Subcutaneous abdominal adipose tissue (tissue), 5 donors: ENCODE measurements at regions not wholly inside any gene's neighbourhood (a gene's known extent, or its start where the extent isn't known, plus 50 kb on each side); places are given as distances from the start of the nearest gene placed in this dataset.
"Not testable (repeated sequence)": the region's sequence is repeated elsewhere in the genome, so short reads cannot be mapped to it uniquely, and the experiment has no call there.

Experiments
- H3K27ac ChIP-seq: one replicate; pipeline ENCODE4 v1.7.0; 2013; ENCODE audit warnings: low read depth, mild to moderate bottlenecking, inconsistent platforms, low read length, moderate library complexity
- H3K27me3 ChIP-seq, 5 donors: one replicate each; pipeline ENCODE4 v1.7.0; 2013; ENCODE audit warnings: low read length in 5 of 5, inconsistent platforms in 1 of 5; ENCODE audit not compliant: control insufficient read depth in 5 of 5, insufficient read depth in 4 of 5
- H3K36me3 ChIP-seq, 5 donors: one replicate each; pipeline ENCODE4 v1.7.0; 2013; ENCODE audit warnings: low read length in 5 of 5; ENCODE audit not compliant: control insufficient read depth in 5 of 5, insufficient read depth in 5 of 5
- H3K4me1 ChIP-seq, 5 donors: one replicate each; pipeline ENCODE4 v1.7.0; 2013; ENCODE audit warnings: low read length in 5 of 5, mild to moderate bottlenecking in 3 of 5, moderate library complexity in 1 of 5; ENCODE audit not compliant: control insufficient read depth in 5 of 5, insufficient read depth in 5 of 5
- H3K4me3 ChIP-seq, 5 donors: one replicate each; pipeline ENCODE4 v1.7.0; 2013; ENCODE audit warnings: low read length in 5 of 5, low read depth in 1 of 5
- H3K9ac ChIP-seq, 5 donors: one replicate each; pipeline ENCODE4 v1.7.0; 2013; ENCODE audit warnings: low read length in 5 of 5, mild to moderate bottlenecking in 4 of 5, moderate library complexity in 3 of 5
- H3K9me3 ChIP-seq, 5 donors: one replicate each; pipeline ENCODE4 v1.7.0; 2013; ENCODE audit warnings: low read length in 5 of 5; ENCODE audit not compliant: control insufficient read depth in 5 of 5
- donor health status: healthy.
- donor health status: healthy.
- donor health status: healthy.
- donor health status: healthy.
- donor health status: healthy.

GRCh38 chr9:97788763-97789663, 64.0 kb upstream of the FOXE1 start:
- no peaks in the 10 kb centered on the region for H3K4me1 ChIP-seq
- H3K9me3 ChIP-seq, result no peaks in the 10 kb centered on the region
- H3K36me3 ChIP-seq, result no peaks in the 10 kb centered on the region
- H3K9ac ChIP-seq, result no peak overlapping the region
- H3K27me3 ChIP-seq, result peaks cover 0 to 6% (median 0%) of the 10 kb centered on the region in 5 donors
- H3K4me3 ChIP-seq, result no peak overlapping the region
- H3K27ac ChIP-seq, result no peak overlapping the region

GRCh38 chr9:97790542-97790941, 62.5 kb upstream of the FOXE1 start:
- Histone ChIP-seq H3K4me1 (no peaks in the 10 kb centered on the region), H3K27me3 (peaks cover 0 to 6% (median 0%) of the 10 kb centered on the region in 5 donors), H3K27ac (no peak overlapping the region)

GRCh38 chr9:97791542-97791941, 61.5 kb upstream of the FOXE1 start:
- H3K9me3 ChIP-seq, result peaks cover 0 to 3% (median 0%) of the 10 kb centered on the region in 5 donors
- peaks cover 0 to 6% (median 0%) of the 10 kb centered on the region in 5 donors for H3K27me3 ChIP-seq
- H3K4me3 ChIP-seq, result no peak overlapping the region
- H3K27ac ChIP-seq, result no peak overlapping the region
- H3K4me1 ChIP-seq, result no peaks in the 10 kb centered on the region
- H3K9ac ChIP-seq, result no peak overlapping the region
- H3K36me3 ChIP-seq, result no peaks in the 10 kb centered on the region

More at GRCh38 chr9:97790542-97790941, 62.5 kb upstream of the FOXE1 start:
- no peak overlapping the region for H3K9ac ChIP-seq
- no peaks in the 10 kb centered on the region for H3K36me3 ChIP-seq
- no peak overlapping the region for H3K4me3 ChIP-seq
- peaks cover 0 to 2% (median 0%) of the 10 kb centered on the region in 5 donors for H3K9me3 ChIP-seq

GRCh38 chr9:97793067-97793466, 60.0 kb upstream of the FOXE1 start:
- no peaks in the 10 kb centered on the region for H3K36me3 ChIP-seq
- no peaks in the 10 kb centered on the region for H3K4me1 ChIP-seq
- H3K9ac ChIP-seq, result no peak overlapping the region
- no peak overlapping the region for H3K27ac ChIP-seq
- H3K27me3 ChIP-seq, result peaks cover 0 to 6% (median 0%) of the 10 kb centered on the region in 5 donors
- peaks cover 0 to 3% (median 0%) of the 10 kb centered on the region in 5 donors for H3K9me3 ChIP-seq
- H3K4me3 ChIP-seq, result no peak overlapping the region

- no peaks in the 10 kb centered on the region for H3K36me3 ChIP-seq
- no peak overlapping the region for H3K27ac ChIP-seq
- H3K9ac ChIP-seq, result no peak overlapping the region
- H3K9me3 ChIP-seq, result peaks cover 0 to 3% (median 0%) of the 10 kb centered on the region in 5 donors
- no peak overlapping the region for H3K4me3 ChIP-seq
- peaks cover 0 to 4% (median 0%) of the 10 kb centered on the region in 5 donors for H3K27me3 ChIP-seq
- no peaks in the 10 kb centered on the region for H3K4me1 ChIP-seq
These were observed 58.4 kb upstream of the FOXE1 start for GRCh38 chr9:97794666-97795065.

GRCh38 chr9:97796176-97796575, 56.9 kb upstream of the FOXE1 start:
- not testable (repeated sequence) for H3K4me1 ChIP-seq, H3K9ac ChIP-seq, H3K27ac ChIP-seq, H3K27me3 ChIP-seq, H3K36me3 ChIP-seq, H3K9me3 ChIP-seq, H3K4me3 ChIP-seq

- Histone ChIP-seq H3K27ac (no peak overlapping the region), H3K4me3 (no peak overlapping the region), H3K27me3 (peaks cover 0 to 11% (median 0%) of the 10 kb centered on the region in 5 donors), H3K9me3 (no peaks in the 10 kb centered on the region), H3K4me1 (peaks cover 0 to 10% (median 7%) of the 10 kb centered on the region in 5 donors), H3K9ac (no peak overlapping the region), H3K36me3 (no peaks in the 10 kb centered on the region)
These were observed 51.8 kb upstream of the FOXE1 start for GRCh38 chr9:97801180-97801579.

- H3K27me3 ChIP-seq, result peaks cover 0 to 11% (median 0%) of the 10 kb centered on the region in 5 donors
- no peaks in the 10 kb centered on the region for H3K36me3 ChIP-seq
- H3K27ac ChIP-seq, result no peak overlapping the region
- H3K4me3 ChIP-seq, result no peak overlapping the region
- peaks cover 0 to 10% (median 7%) of the 10 kb centered on the region in 5 donors for H3K4me1 ChIP-seq
- H3K9ac ChIP-seq, result no peak overlapping the region
- no peaks in the 10 kb centered on the region for H3K9me3 ChIP-seq
These were observed 50.8 kb upstream of the FOXE1 start for GRCh38 chr9:97802276-97802675.

- H3K36me3 ChIP-seq, result no peaks in the 10 kb centered on the region
- peak overlapping the region in 1 of 5 donors; percentile 50 for H3K9ac ChIP-seq
- peaks cover 1 to 10% (median 7%) of the 10 kb centered on the region in 5 donors for H3K4me1 ChIP-seq
- H3K27ac ChIP-seq, result no peak overlapping the region
- peak overlapping the region; percentile 48 to 64 (median 58) for H3K4me3 ChIP-seq
- H3K27me3 ChIP-seq, result peaks cover 0 to 11% (median 0%) of the 10 kb centered on the region in 5 donors
- H3K9me3 ChIP-seq, result no peaks in the 10 kb centered on the region
These were observed 49.6 kb upstream of the FOXE1 start for GRCh38 chr9:97803167-97804058.
